Endothelial cell of umbilical vein (primary cell): ENCODE measurements at regions not wholly inside any gene's neighbourhood (a gene's known extent, or its start where the extent isn't known, plus 50 kb on each side); places are given as distances from the start of the nearest gene placed in this dataset.

Experiments used
- EZH2 ChIP-seq: IDR thresholded peaks from 2 replicates; pipeline ENCODE4 v1.6.1; 2012; ENCODE audit warnings: borderline replicate concordance, low read depth, mild to moderate bottlenecking, moderate library complexity, low read length, inconsistent platforms; ENCODE audit not compliant: severe bottlenecking
- JUN ChIP-seq: IDR thresholded peaks from 2 replicates; pipeline ENCODE4 v1.6.1; 2011; ENCODE audit warnings: borderline replicate concordance, low read depth; ENCODE audit not compliant: insufficient read length, insufficient read depth
- POLR2A ChIP-seq: IDR thresholded peaks from 2 replicates; pipeline ENCODE4 v1.6.1; 2012; ENCODE audit warnings: low read depth, mild to moderate bottlenecking, control low read depth, low read length
- POLR2AphosphoS5 ChIP-seq: IDR thresholded peaks from 2 replicates; pipeline ENCODE4 v1.6.1; 2012; ENCODE audit warnings: low read depth, mild to moderate bottlenecking, control low read depth, low read length, moderate library complexity; ENCODE audit not compliant: insufficient read depth
- TF ChIP-seq, protein P1 (sequence below), 2 donors: IDR thresholded peaks; 1 replicate in 1 of 2; 2 replicates in 1 of 2; pipeline ENCODE4 v1.5.1; 2011; ENCODE audit warnings: low read length in 2 of 2, mild to moderate bottlenecking in 2 of 2, moderate library complexity in 2 of 2, control low read depth in 1 of 2, inconsistent platforms in 1 of 2, low read depth in 1 of 2; ENCODE audit not compliant: insufficient read depth in 1 of 2; ENCODE audit errors: extremely low read depth in 1 of 2
- TF ChIP-seq, protein P2 (sequence below): IDR thresholded peaks from 2 replicates; pipeline ENCODE4 v1.6.1; 2011; ENCODE audit not compliant: insufficient read depth, insufficient read length

DNA sequence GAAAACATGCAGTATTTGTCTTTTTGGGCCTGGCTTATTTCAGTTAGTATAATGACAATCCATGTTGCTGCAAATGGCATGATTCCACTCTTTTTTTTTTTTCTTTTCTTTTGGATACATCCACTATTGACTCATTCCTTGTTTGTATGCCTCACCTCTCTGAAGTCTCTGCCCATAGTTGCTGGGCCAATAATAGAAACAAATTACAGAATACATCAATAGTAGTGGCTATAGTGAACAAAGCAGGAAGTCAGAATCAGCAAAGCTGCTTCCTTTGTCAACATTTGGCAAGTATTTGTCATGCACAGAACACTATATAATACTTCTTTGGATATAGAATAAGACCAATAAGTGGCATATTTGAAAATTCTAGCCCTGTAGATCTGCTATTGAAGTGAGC is 609.7 kb downstream of the STK39 start:
- TF ChIP-seq POLR2A (no peak), EZH2 (no peak), POLR2AphosphoS5 (no peak), JUN (no peak)
- TF ChIP-seq, protein P1, sequence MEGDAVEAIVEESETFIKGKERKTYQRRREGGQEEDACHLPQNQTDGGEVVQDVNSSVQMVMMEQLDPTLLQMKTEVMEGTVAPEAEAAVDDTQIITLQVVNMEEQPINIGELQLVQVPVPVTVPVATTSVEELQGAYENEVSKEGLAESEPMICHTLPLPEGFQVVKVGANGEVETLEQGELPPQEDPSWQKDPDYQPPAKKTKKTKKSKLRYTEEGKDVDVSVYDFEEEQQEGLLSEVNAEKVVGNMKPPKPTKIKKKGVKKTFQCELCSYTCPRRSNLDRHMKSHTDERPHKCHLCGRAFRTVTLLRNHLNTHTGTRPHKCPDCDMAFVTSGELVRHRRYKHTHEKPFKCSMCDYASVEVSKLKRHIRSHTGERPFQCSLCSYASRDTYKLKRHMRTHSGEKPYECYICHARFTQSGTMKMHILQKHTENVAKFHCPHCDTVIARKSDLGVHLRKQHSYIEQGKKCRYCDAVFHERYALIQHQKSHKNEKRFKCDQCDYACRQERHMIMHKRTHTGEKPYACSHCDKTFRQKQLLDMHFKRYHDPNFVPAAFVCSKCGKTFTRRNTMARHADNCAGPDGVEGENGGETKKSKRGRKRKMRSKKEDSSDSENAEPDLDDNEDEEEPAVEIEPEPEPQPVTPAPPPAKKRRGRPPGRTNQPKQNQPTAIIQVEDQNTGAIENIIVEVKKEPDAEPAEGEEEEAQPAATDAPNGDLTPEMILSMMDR (IDR thresholded peaks at IDR 0.05; ENCODE audit: extremely low read depth in 1 of 2, insufficient read depth in 1 of 2, low read depth in 1 of 2, low read length in 2 of 2): no peak
- TF ChIP-seq, protein P2, sequence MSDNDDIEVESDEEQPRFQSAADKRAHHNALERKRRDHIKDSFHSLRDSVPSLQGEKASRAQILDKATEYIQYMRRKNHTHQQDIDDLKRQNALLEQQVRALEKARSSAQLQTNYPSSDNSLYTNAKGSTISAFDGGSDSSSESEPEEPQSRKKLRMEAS: no peak
